Right lobe of liver (tissue), 6 donors: ENCODE measurements at regions not wholly inside any gene's neighbourhood (a gene's known extent, or its start where the extent isn't known, plus 50 kb on each side); places are given as distances from the start of the nearest gene placed in this dataset.
"Not testable (repeated sequence)": the region's sequence is repeated elsewhere in the genome, so short reads cannot be mapped to it uniquely, and the experiment has no call there.

ENCODE experiments used
- ATAC-seq, 4 donors: fragments of 200-7000 bp; cut with Tn5 transposase; one replicate each; pipeline ENCODE4 v1.9.1; 2020; ENCODE audit warnings: mild to moderate bottlenecking in 4 of 4, moderate library complexity in 4 of 4
- DNase-seq, 3 donors: peaks; one replicate each; pipeline ENCODE4 v3.0.0-alpha.2; 2020
- H3K27ac ChIP-seq, 3 donors: fragments of 200-600 bp; one replicate each; pipeline ENCODE4 v1.8.0; 2022
- H3K27me3 ChIP-seq, 2 donors: fragments of 200-600 bp; one replicate each; pipeline ENCODE4 v1.8.0; 2022
- H3K36me3 ChIP-seq, 4 donors: fragments of 200-600 bp; sonication (generic) in 1 of 4; one replicate each; pipeline versions ENCODE4 v1.5.1 to v1.8.0; 2017 to 2022; ENCODE audit warnings: control low read depth in 1 of 4
- H3K4me1 ChIP-seq, 4 donors: fragments of 200-600 bp; sonication (generic) in 1 of 4; one replicate each; pipeline versions ENCODE4 v1.5.1 to v1.8.0; 2017 to 2022; ENCODE audit warnings: control low read depth in 1 of 4
- H3K4me3 ChIP-seq, 3 donors: fragments of 200-600 bp; one replicate each; pipeline ENCODE4 v1.8.0; 2022
- H3K9me3 ChIP-seq, 4 donors: fragments of 200-600 bp; sonication (generic) in 1 of 4; one replicate each; pipeline versions ENCODE4 v1.5.1 to v1.8.0; 2017 to 2022; ENCODE audit warnings: control low read depth in 1 of 4
- CTCF ChIP-seq, 4 donors: fragments of 200-600 bp in 3 of 4; fragments of 450-650 bp in 1 of 4; IDR thresholded peaks; one replicate each; pipeline versions ENCODE4 v1.5.1 to v1.8.0; 2016 to 2022; ENCODE audit warnings: antibody characterized with exemption in 4 of 4, mild to moderate bottlenecking in 2 of 4
- POLR2A ChIP-seq: fragments of 450-650 bp; IDR thresholded peaks from one replicate; pipeline ENCODE4 v1.6.1; 2017; ENCODE audit warnings: antibody characterized with exemption, mild to moderate bottlenecking
- WGBS: methylation state at CpG from one replicate; pipeline ENCODE4 v1.1.6; 2018; ENCODE audit warnings: low coverage, low lambda C conversion rate; ENCODE audit not compliant: insufficient coverage; ENCODE audit errors: missing lambda C conversion rate; 5-methylcytosine and 5-hydroxymethylcytosine counted together
- intact Hi-C, 2 donors: fragments of 100-400 bp; cut with DNase I; formaldehyde crosslinking; loops; one replicate each; pipeline versions ENCODE4 v1.11.2 to v1.14.1; 2022
- small RNA-seq, 2 experiments: library from RNA; depleted of rRNA; stranded (forward); fragments of <200 nt; gene quantifications; one replicate each; pipeline ENCODE3, GENCODE V24; 2016
- donor health status: DM: no; HTN: yes; CAD: no.
- donor health status: DM: no; HTN: no; CAD: no.
- donor health status: DM: no; HTN: no; CAD: no.
- donor health status: DM: no; HTN: yes; CAD: no.
- donor health status: DM: no; HTN: yes; CAD: no.

- TF ChIP-seq CTCF (IDR thresholded peaks at IDR 0.05) (no peak), POLR2A (no peak)
- Histone ChIP-seq H3K4me1 (no peaks in the 10 kb centered on the region), H3K36me3 (no peaks in the 10 kb centered on the region), H3K4me3 (no peak overlapping the region), H3K27ac (no peak overlapping the region), H3K9me3 (no peaks in the 10 kb centered on the region), H3K27me3 (no peaks in the 10 kb centered on the region)
- intact Hi-C loops, result no loop called here
- WGBS, result 42% methylated on average over 2 of the region's 2 CpGs
- no peak for DNase-seq
- ATAC-seq, result no peak
These were observed 67.0 kb upstream of the CXorf51A start for GRCh38 chrX:146881521-146881920.

GRCh38 chrX:146866846-146867245 is 52.3 kb upstream of the CXorf51A start:
- WGBS, result no CpG with 5 or more reads among the region's 27 CpGs
- H3K4me1 ChIP-seq, H3K36me3 ChIP-seq, intact Hi-C loops, H3K9me3 ChIP-seq, H3K27ac ChIP-seq, H3K27me3 ChIP-seq, DNase-seq, ATAC-seq, H3K4me3 ChIP-seq: not testable (repeated sequence)

GRCh38 chrX:146865734-146866133 is 51.2 kb upstream of the CXorf51A start:
- ATAC-seq, DNase-seq, H3K4me1 ChIP-seq, intact Hi-C loops, H3K27me3 ChIP-seq, H3K9me3 ChIP-seq, H3K36me3 ChIP-seq, H3K27ac ChIP-seq, H3K4me3 ChIP-seq: not testable (repeated sequence)
- WGBS, result no CpG with 5 or more reads among the region's 14 CpGs

Small RNA genes lying in the stretch of these regions (small RNA-seq; reads per million reads assigned to genes)
- 0 reads per million in 2 experiments for gene Z99497.1
